SK-N-SH (cell line): ENCODE measurements at regions not wholly inside any gene's neighbourhood (a gene's known extent, or its start where the extent isn't known, plus 50 kb on each side); places are given as distances from the start of the nearest gene placed in this dataset.

Experiments
- CTCF ChIA-PET: fragments of 300-600, 350-600 bp; formaldehyde crosslinking; extraction: SDS; loops from one replicate; lab custom pipeline; 2021; lab: Yijun Ruan, JAX
- POLR2A ChIA-PET: fragments of 350-600 bp; sonication (Branson Sonifier 250); formaldehyde crosslinking; extraction: SDS; loops from one replicate; lab custom pipeline; 2020; ENCODE audit warnings: antibody characterized with exemption, inconsistent platforms; lab: Yijun Ruan, JAX
- DNase-seq: peaks from one replicate; pipeline ENCODE4 v3.0.0; 2012
- H2AFZ ChIP-seq: fragments of 200-600 bp; sonication (generic); 2 replicates; pipeline ENCODE4 v1.8.1; 2016; ENCODE audit warnings: antibody characterized with exemption, mild to moderate bottlenecking, low read depth
- H3F3A ChIP-seq: fragments of 200-600 bp; sonication (generic); replicated peaks from 2 replicates; pipeline ENCODE3; 2016; ENCODE audit warnings: antibody characterized with exemption, mild to moderate bottlenecking; ENCODE audit not compliant: insufficient read depth
- H3K27ac ChIP-seq, 2 experiments: fragments of 200-500 bp in 1 of 2; fragments of 200-600 bp in 1 of 2; sonication (Bioruptor generic) in 1 of 2; sonication (generic), shearing (Covaris generic) in 1 of 2; 2 replicates each; pipeline versions ENCODE4 v1.5.1 to v1.6.1; 2014 to 2016; ENCODE audit warnings: low read depth in 2 of 2, inconsistent platforms in 1 of 2, low read length in 1 of 2, mild to moderate bottlenecking in 1 of 2, mixed read lengths in 1 of 2
- H3K27me3 ChIP-seq: fragments of 200-600 bp; sonication (generic), shearing (Covaris generic); 2 replicates; pipeline ENCODE4 v1.6.1; 2016; ENCODE audit warnings: mixed run types; ENCODE audit not compliant: insufficient read depth
- H3K36me3 ChIP-seq, 2 experiments: fragments of 200-500 bp in 1 of 2; fragments of 200-600 bp in 1 of 2; sonication (Bioruptor generic) in 1 of 2; sonication (generic) in 1 of 2; replicated peaks in 1 of 2; 2 replicates each; pipeline versions ENCODE3 to v1.5.1; 2014 to 2016; ENCODE audit warnings: low read length in 1 of 2, mild to moderate bottlenecking in 1 of 2; ENCODE audit not compliant: insufficient read depth in 2 of 2, control insufficient read depth in 1 of 2
- H3K4me1 ChIP-seq, 2 experiments: fragments of 200-500 bp in 1 of 2; fragments of 200-600 bp in 1 of 2; sonication (Bioruptor generic) in 1 of 2; sonication (generic), shearing (Covaris generic) in 1 of 2; 2 replicates each; pipeline versions ENCODE4 v1.5.1 to v1.6.1; 2014 to 2016; ENCODE audit warnings: low read depth in 1 of 2, low read length in 1 of 2, mixed run types in 1 of 2; ENCODE audit not compliant: insufficient read depth in 2 of 2, control insufficient read depth in 1 of 2
- H3K4me2 ChIP-seq: fragments of 200-600 bp; sonication (generic), shearing (Covaris generic); 2 replicates; pipeline ENCODE4 v1.6.1; 2017; ENCODE audit warnings: mixed run types
- H3K4me3 ChIP-seq, 2 experiments: fragments of 200-500 bp in 1 of 2; fragments of 200-600 bp in 1 of 2; sonication (Bioruptor generic) in 1 of 2; sonication (generic), shearing (Covaris generic) in 1 of 2; 2 replicates each; pipeline versions ENCODE4 v1.5.1 to v1.8.1; 2014 to 2016; ENCODE audit warnings: low read depth in 2 of 2, inconsistent platforms in 1 of 2, low read length in 1 of 2, mild to moderate bottlenecking in 1 of 2, mixed read lengths in 1 of 2, moderate library complexity in 1 of 2
- H3K79me2 ChIP-seq: fragments of 200-600 bp; sonication (generic); 2 replicates; pipeline ENCODE4 v1.8.1; 2017; ENCODE audit warnings: mild to moderate bottlenecking; ENCODE audit not compliant: insufficient read depth
- H3K9ac ChIP-seq: fragments of 200-600 bp; sonication (generic); 2 replicates; pipeline ENCODE4 v1.6.1; 2017; ENCODE audit warnings: mixed run types
- H3K9me2 ChIP-seq: fragments of 200-600 bp; sonication (generic); 2 replicates; pipeline ENCODE4 v1.6.1; 2017; ENCODE audit warnings: mixed run types
- H3K9me3 ChIP-seq: fragments of 200-600 bp; sonication (generic); 2 replicates; pipeline ENCODE4 v1.6.1; 2017; ENCODE audit warnings: mixed run types, mild to moderate bottlenecking, moderate library complexity
- H4K20me1 ChIP-seq: fragments of 200-600 bp; sonication (generic); 2 replicates; pipeline ENCODE4 v1.6.1; 2017; ENCODE audit warnings: mild to moderate bottlenecking, mixed run types; ENCODE audit not compliant: insufficient read depth
- FOSL2 ChIP-seq: IDR thresholded peaks from 2 replicates; pipeline ENCODE4 v1.4.0; 2012; ENCODE audit warnings: low read depth, mild to moderate bottlenecking, moderate library complexity, borderline replicate concordance
- FOXM1 ChIP-seq: IDR thresholded peaks from 2 replicates; pipeline ENCODE4 v1.4.0; 2012; ENCODE audit warnings: low read depth, mild to moderate bottlenecking
- GABPA ChIP-seq: IDR thresholded peaks from 2 replicates; pipeline ENCODE4 v1.4.0; 2012; ENCODE audit warnings: low read depth, mild to moderate bottlenecking
- MAX ChIP-seq: IDR thresholded peaks from 2 replicates; pipeline ENCODE4 v1.4.0; 2012; ENCODE audit warnings: low read depth
- MEF2A ChIP-seq: IDR thresholded peaks from 2 replicates; pipeline ENCODE4 v1.4.0; 2012; ENCODE audit warnings: low read depth, borderline replicate concordance
- NRF1 ChIP-seq: IDR thresholded peaks from 2 replicates; pipeline ENCODE4 v1.6.1; 2012; ENCODE audit warnings: low read depth, mild to moderate bottlenecking, low read length
- PBX3 ChIP-seq: IDR thresholded peaks from 2 replicates; pipeline ENCODE4; 2012
- RAD21 ChIP-seq: IDR thresholded peaks from 2 replicates; pipeline ENCODE4 v1.6.1; 2012; ENCODE audit warnings: mild to moderate bottlenecking, low read length
- RCOR1 ChIP-seq: fragments of 150-350 bp; IDR thresholded peaks from 2 replicates; pipeline ENCODE4 v1.6.1; 2017; ENCODE audit warnings: antibody characterized with exemption, low read length
- REST ChIP-seq: IDR thresholded peaks from 2 replicates; pipeline ENCODE4 v1.6.1; 2012; ENCODE audit warnings: mild to moderate bottlenecking, low read depth, low read length, moderate library complexity
- RXRA ChIP-seq: IDR thresholded peaks from 2 replicates; pipeline ENCODE4 v1.4.0; 2012; ENCODE audit warnings: low read depth, mild to moderate bottlenecking, borderline replicate concordance
- TCF12 ChIP-seq: IDR thresholded peaks from 2 replicates; pipeline ENCODE4 v1.4.0; 2012
- TEAD4 ChIP-seq: IDR thresholded peaks from 2 replicates; pipeline ENCODE4 v1.4.0; 2012; ENCODE audit warnings: mild to moderate bottlenecking, borderline replicate concordance; ENCODE audit not compliant: insufficient read depth
- USF2 ChIP-seq: fragments of 150-350 bp; IDR thresholded peaks from 2 replicates; pipeline ENCODE4 v1.6.1; 2017; ENCODE audit warnings: antibody characterized with exemption, low read length, low read depth, borderline replicate concordance
- ZBTB33 ChIP-seq: IDR thresholded peaks from 2 replicates; pipeline ENCODE4 v1.4.0; 2012; ENCODE audit warnings: low read depth, borderline replicate concordance
- WGBS: methylation state at CpG from one replicate; pipeline ENCODE4 v1.1.6; 2017; ENCODE audit warnings: low lambda C conversion rate; 5-methylcytosine and 5-hydroxymethylcytosine counted together

GRCh38 chr18:38545071-38545470 is 979.5 kb upstream of the CELF4 start:
- no peak for TF ChIP-seq MAX
- no peak for TF ChIP-seq MEF2A
- TF ChIP-seq NRF1: no peak
- TF ChIP-seq TCF12: no peak
- no peak for TF ChIP-seq RXRA
- no peak for TF ChIP-seq USF2
- TF ChIP-seq FOXM1: no peak
- no peak for TF ChIP-seq PBX3
- TF ChIP-seq FOSL2: no peak
- TF ChIP-seq RCOR1: no peak
- TF ChIP-seq REST: no peak
- no peak for TF ChIP-seq RAD21
- no peak for TF ChIP-seq GABPA
- no peak for TF ChIP-seq ZBTB33
- TF ChIP-seq TEAD4: no peak
- H4K20me1 ChIP-seq: no peaks in the 10 kb centered on the region
- no peak overlapping the region for H3K27ac ChIP-seq
- H3K27me3 ChIP-seq: no peaks in the 10 kb centered on the region
- no peaks in the 10 kb centered on the region for H3F3A ChIP-seq
- no peak overlapping the region for H3K4me2 ChIP-seq
- no peak overlapping the region for H3K9ac ChIP-seq
- no peaks in the 10 kb centered on the region for H3K79me2 ChIP-seq
- ChIA-PET CTCF (interaction anchor here (0.8 kb wide), 1 partner anchor 9 kb away, joined by 3 read pairs; no protein-coding TSS in a partner anchor), POLR2A (no interaction called here)
- DNase-seq: no peak
- no peak overlapping the region for H3K4me3 ChIP-seq
- H3K36me3 ChIP-seq: no peaks in the 10 kb centered on the region
- H2AFZ ChIP-seq: no peak overlapping the region
- H3K4me1 ChIP-seq: no peaks in the 10 kb centered on the region
- 14% methylated on average over 1 of the region's 1 CpG for WGBS
- 0 out of 2 replicates have a peak, but pooled peaks cover 5% of the 10 kb centered on the region for H3K9me3 ChIP-seq
- H3K9me2 ChIP-seq: no peaks in the 10 kb centered on the region
